T-helper 9 cell (primary cell): ENCODE measurements at regions not wholly inside any gene's neighbourhood (a gene's known extent, or its start where the extent isn't known, plus 50 kb on each side); places are given as distances from the start of the nearest gene placed in this dataset.
"Not testable (repeated sequence)": the region's sequence is repeated elsewhere in the genome, so short reads cannot be mapped to it uniquely, and the experiment has no call there.

Source experiments
- DNase-seq: peaks from one replicate; pipeline ENCODE4 v3.0.0-alpha.2; 2020

- DNase-seq, result not testable (repeated sequence)
Measured at GRCh38 chr22:23460517-23461031, 119.5 kb downstream of the IGLL1 start.

- not testable (repeated sequence) for DNase-seq
Measured at GRCh38 chr22:23459645-23460516, 120.2 kb downstream of the IGLL1 start.

GRCh38 chr22:23458663-23459541, 121.2 kb downstream of the IGLL1 start:
- DNase-seq, result no peak

GRCh38 chr22:23457380-23457985, 122.6 kb downstream of the IGLL1 start:
- no peak for DNase-seq

GRCh38 chr22:23456666-23457379, 123.3 kb downstream of the IGLL1 start:
- DNase-seq, result not testable (repeated sequence)

GRCh38 chr22:23454345-23454744, 125.7 kb downstream of the IGLL1 start:
- DNase-seq, result not testable (repeated sequence)

- DNase-seq, result no peak
Measured at GRCh38 chr22:23453277-23453676, 126.8 kb downstream of the IGLL1 start.

GRCh38 chr22:23452231-23453010, 127.7 kb downstream of the IGLL1 start:
- DNase-seq, result no peak

- not testable (repeated sequence) for DNase-seq
Measured at GRCh38 chr22:23451452-23452230, 128.4 kb downstream of the IGLL1 start.

GRCh38 chr22:23450821-23451220, 129.3 kb downstream of the IGLL1 start:
- not testable (repeated sequence) for DNase-seq

- DNase-seq, result no peak
Measured at GRCh38 chr22:23450434-23450795, 129.7 kb downstream of the IGLL1 start.

GRCh38 chr22:23449748-23450433, 130.2 kb downstream of the IGLL1 start:
- DNase-seq, result not testable (repeated sequence)

- not testable (repeated sequence) for DNase-seq
Measured at GRCh38 chr22:23448499-23449288, 131.4 kb downstream of the IGLL1 start.

GRCh38 chr22:23446796-23447350, 133.2 kb downstream of the IGLL1 start:
- no peak for DNase-seq

- DNase-seq, result not testable (repeated sequence)
Measured at GRCh38 chr22:23446194-23446593, 133.9 kb downstream of the IGLL1 start.

- not testable (repeated sequence) for DNase-seq
Measured at GRCh38 chr22:23443905-23444304, 136.2 kb downstream of the IGLL1 start.

GRCh38 chr22:23439581-23439980, 140.5 kb downstream of the IGLL1 start:
- DNase-seq, result not testable (repeated sequence)

- no peak for DNase-seq
Measured at GRCh38 chr22:23438216-23438615, 141.9 kb downstream of the IGLL1 start.

- no peak for DNase-seq
Measured at GRCh38 chr22:23437779-23438178, 142.3 kb downstream of the IGLL1 start.
